ENCODE measurements at regions not wholly inside any gene's neighbourhood (a gene's known extent, or its start where the extent isn't known, plus 50 kb on each side); places are given as distances from the start of the nearest gene placed in this dataset.

- TF ChIP-seq POLR2A (IDR thresholded peaks at IDR 0.05; ENCODE audit: low read length): no peak
- no peak for TF ChIP-seq GATA1 (IDR thresholded peaks at IDR 0.05; ENCODE audit: low read depth, low read length)
Observed at GRCh38 chr22:22355096-22355834, 110.7 kb downstream of the VPREB1 start.
